GM18502 (cell line): ENCODE measurements at regions not wholly inside any gene's neighbourhood (a gene's known extent, or its start where the extent isn't known, plus 50 kb on each side); places are given as distances from the start of the nearest gene placed in this dataset.

Experiments
- ATAC-seq: cut with Tn5 transposase; IDR thresholded peaks from one replicate; pipeline ENCODE4 v1.9.1; 2021; ENCODE audit warnings: mild to moderate bottlenecking; ENCODE audit not compliant: unreplicated experiment, poor library complexity

- ATAC-seq = no peak
These were observed 464.2 kb upstream of the PIK3C3 start for GRCh38 chr18:41490861-41491260.

- ATAC-seq = no peak
These were observed 468.5 kb upstream of the PIK3C3 start for GRCh38 chr18:41486575-41486974.

GRCh38 chr18:41484069-41484468, 471.0 kb upstream of the PIK3C3 start:
- no peak for ATAC-seq

- no peak for ATAC-seq
These were observed 472.5 kb upstream of the PIK3C3 start for GRCh38 chr18:41482501-41482900.

GRCh38 chr18:41466436-41467160, 488.4 kb upstream of the PIK3C3 start:
- no peak for ATAC-seq

GRCh38 chr18:41465386-41465785, 489.6 kb upstream of the PIK3C3 start:
- no peak for ATAC-seq

GRCh38 chr18:41464278-41464677, 490.8 kb upstream of the PIK3C3 start:
- ATAC-seq = no peak

GRCh38 chr18:41462946-41463345, 492.1 kb upstream of the PIK3C3 start:
- no peak for ATAC-seq

- no peak for ATAC-seq
These were observed 493.9 kb upstream of the PIK3C3 start for GRCh38 chr18:41461114-41461513.

GRCh38 chr18:41459656-41460055, 495.4 kb upstream of the PIK3C3 start:
- no peak for ATAC-seq

- no peak for ATAC-seq
These were observed 496.7 kb upstream of the PIK3C3 start for GRCh38 chr18:41458376-41458775.

- ATAC-seq = no peak
These were observed 497.2 kb upstream of the PIK3C3 start for GRCh38 chr18:41457765-41458326.

GRCh38 chr18:41456831-41457230, 498.2 kb upstream of the PIK3C3 start:
- ATAC-seq = no peak

GRCh38 chr18:41449612-41450011, 505.4 kb upstream of the PIK3C3 start:
- no peak for ATAC-seq

GRCh38 chr18:41444943-41445342, 510.1 kb upstream of the PIK3C3 start:
- ATAC-seq = no peak

GRCh38 chr18:41436772-41437171, 518.3 kb upstream of the PIK3C3 start:
- ATAC-seq = no peak

- ATAC-seq = no peak
These were observed 536.4 kb upstream of the PIK3C3 start for GRCh38 chr18:41418598-41418997.

- no peak for ATAC-seq
These were observed 539.0 kb upstream of the PIK3C3 start for GRCh38 chr18:41416044-41416443.

- no peak for ATAC-seq
These were observed 545.0 kb upstream of the PIK3C3 start for GRCh38 chr18:41410006-41410405.

GRCh38 chr18:41406834-41407233, 548.2 kb upstream of the PIK3C3 start:
- ATAC-seq = no peak

GRCh38 chr18:41396861-41397260, 558.2 kb upstream of the PIK3C3 start:
- ATAC-seq = no peak

GRCh38 chr18:41396211-41396610, 558.8 kb upstream of the PIK3C3 start:
- no peak for ATAC-seq
